Colonic mucosa (tissue), 4 donors: ENCODE measurements at regions not wholly inside any gene's neighbourhood (a gene's known extent, or its start where the extent isn't known, plus 50 kb on each side); places are given as distances from the start of the nearest gene placed in this dataset.

Source experiments
- DNase-seq: peaks from one replicate; pipeline ENCODE4 v3.0.0-alpha.2; 2020
- H3K27ac ChIP-seq: fragments of 200-600 bp; one replicate; pipeline ENCODE4 v1.8.0; 2021
- H3K27me3 ChIP-seq: fragments of 200-600 bp; one replicate; pipeline ENCODE4 v1.8.0; 2021
- H3K36me3 ChIP-seq: fragments of 200-600 bp; one replicate; pipeline ENCODE4 v1.8.0; 2021
- H3K4me1 ChIP-seq: fragments of 200-600 bp; one replicate; pipeline ENCODE4 v1.8.0; 2021; ENCODE audit warnings: mild to moderate bottlenecking
- H3K4me3 ChIP-seq: fragments of 200-600 bp; one replicate; pipeline ENCODE4 v1.8.0; 2021
- H3K9ac ChIP-seq, 2 donors: one replicate each; pipeline ENCODE4 v1.7.0; 2013; ENCODE audit warnings: control low read depth in 2 of 2, low read depth in 2 of 2, low read length in 2 of 2
- H3K9me3 ChIP-seq: fragments of 200-600 bp; one replicate; pipeline ENCODE4 v1.8.0; 2021
- intact Hi-C: fragments of 100-400 bp; cut with DNase I; formaldehyde crosslinking; loops from one replicate; pipeline ENCODE4 v1.14.1; 2022
- TF ChIP-seq, protein P1 (sequence below): fragments of 200-600 bp; IDR thresholded peaks from one replicate; pipeline ENCODE4 v1.8.0; 2022; ENCODE audit warnings: antibody characterized with exemption, mild to moderate bottlenecking
- donor health status: healthy.
- donor health status: DM: no; HTN: no; CAD: no.
- donor health status: DM: no; HTN: no; CAD: no.

DNA sequence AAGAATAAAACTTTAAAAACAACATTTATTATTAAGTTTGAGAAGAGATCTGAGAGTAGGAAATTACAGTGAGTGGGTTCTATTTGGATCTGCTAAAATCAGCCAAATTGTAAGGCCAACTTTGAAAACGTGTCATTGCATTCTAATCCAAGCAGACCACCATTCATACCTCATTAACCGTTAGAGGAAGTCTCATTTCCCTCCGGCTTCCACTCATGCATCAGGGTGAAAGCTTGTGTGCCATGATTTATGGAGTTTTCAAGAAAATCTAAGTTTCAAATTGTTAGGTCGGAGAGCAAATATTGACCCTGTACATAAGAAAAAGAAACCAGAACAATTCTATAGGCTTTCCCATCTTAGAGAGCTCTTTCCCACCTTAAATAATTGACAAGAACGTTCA lies 166.6 kb upstream of the NRG3 start:
- no peaks in the 10 kb centered on the region for H3K27me3 ChIP-seq
- TF ChIP-seq, protein P1, sequence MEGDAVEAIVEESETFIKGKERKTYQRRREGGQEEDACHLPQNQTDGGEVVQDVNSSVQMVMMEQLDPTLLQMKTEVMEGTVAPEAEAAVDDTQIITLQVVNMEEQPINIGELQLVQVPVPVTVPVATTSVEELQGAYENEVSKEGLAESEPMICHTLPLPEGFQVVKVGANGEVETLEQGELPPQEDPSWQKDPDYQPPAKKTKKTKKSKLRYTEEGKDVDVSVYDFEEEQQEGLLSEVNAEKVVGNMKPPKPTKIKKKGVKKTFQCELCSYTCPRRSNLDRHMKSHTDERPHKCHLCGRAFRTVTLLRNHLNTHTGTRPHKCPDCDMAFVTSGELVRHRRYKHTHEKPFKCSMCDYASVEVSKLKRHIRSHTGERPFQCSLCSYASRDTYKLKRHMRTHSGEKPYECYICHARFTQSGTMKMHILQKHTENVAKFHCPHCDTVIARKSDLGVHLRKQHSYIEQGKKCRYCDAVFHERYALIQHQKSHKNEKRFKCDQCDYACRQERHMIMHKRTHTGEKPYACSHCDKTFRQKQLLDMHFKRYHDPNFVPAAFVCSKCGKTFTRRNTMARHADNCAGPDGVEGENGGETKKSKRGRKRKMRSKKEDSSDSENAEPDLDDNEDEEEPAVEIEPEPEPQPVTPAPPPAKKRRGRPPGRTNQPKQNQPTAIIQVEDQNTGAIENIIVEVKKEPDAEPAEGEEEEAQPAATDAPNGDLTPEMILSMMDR, result no peak
- no peaks in the 10 kb centered on the region for H3K9me3 ChIP-seq
- no peaks in the 10 kb centered on the region for H3K36me3 ChIP-seq
- no peak overlapping the region for H3K4me3 ChIP-seq
- H3K27ac ChIP-seq, result no peak overlapping the region
- no peaks in the 10 kb centered on the region for H3K4me1 ChIP-seq
- H3K9ac ChIP-seq, result no peak overlapping the region
- intact Hi-C loops, result no loop called here
- no peak for DNase-seq

DNA sequence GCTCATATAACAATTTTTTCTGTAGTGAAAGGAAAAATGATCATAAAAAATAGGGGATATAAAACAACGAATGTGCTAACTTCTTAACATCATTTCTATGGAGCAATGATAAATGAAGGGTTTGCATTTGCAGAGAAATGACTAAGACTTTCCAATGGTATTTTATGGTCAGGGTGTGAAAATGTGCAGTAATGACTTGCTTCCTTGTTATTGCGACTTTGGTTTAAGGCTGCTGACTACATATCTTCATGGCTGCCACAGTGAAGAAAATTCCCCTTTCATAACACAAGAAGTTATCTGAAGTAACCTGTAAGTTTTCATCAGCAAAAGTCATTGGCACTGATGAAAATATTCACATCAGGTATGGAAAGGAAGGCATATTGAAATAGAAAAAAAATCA lies 166.1 kb upstream of the NRG3 start:
- TF ChIP-seq, protein P1, result no peak
- no peaks in the 10 kb centered on the region for H3K36me3 ChIP-seq
- no peaks in the 10 kb centered on the region for H3K4me1 ChIP-seq
- H3K27ac ChIP-seq, result no peak overlapping the region
- intact Hi-C loops, result no loop called here
- no peak for DNase-seq
- H3K9me3 ChIP-seq, result no peaks in the 10 kb centered on the region
- no peak overlapping the region for H3K9ac ChIP-seq
- no peaks in the 10 kb centered on the region for H3K27me3 ChIP-seq
- no peak overlapping the region for H3K4me3 ChIP-seq

DNA sequence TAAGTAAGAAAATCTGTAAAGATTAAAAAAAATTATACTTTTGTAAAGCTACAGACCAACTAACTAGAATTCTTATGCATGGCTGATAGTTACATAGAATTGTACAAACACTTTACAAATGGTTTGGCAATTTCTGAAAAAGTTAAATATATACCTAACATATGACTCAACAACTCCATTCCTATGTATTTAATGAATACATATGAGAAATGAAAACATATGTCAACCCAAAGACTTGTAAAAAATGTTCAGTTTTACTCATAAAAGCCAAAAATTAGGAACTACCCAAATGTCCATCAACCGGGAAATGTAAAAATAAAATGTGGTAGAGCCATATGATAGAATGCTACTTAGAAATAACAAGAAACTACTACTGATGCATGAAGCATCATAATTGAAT lies 152.6 kb upstream of the NRG3 start:
- DNase-seq, result no peak
- Histone ChIP-seq H3K27ac (no peak overlapping the region), H3K9me3 (no peaks in the 10 kb centered on the region), H3K9ac (no peak overlapping the region), H3K4me1 (no peaks in the 10 kb centered on the region), H3K27me3 (no peaks in the 10 kb centered on the region), H3K4me3 (no peak overlapping the region), H3K36me3 (no peaks in the 10 kb centered on the region)
- intact Hi-C loops, result no loop called here
- TF ChIP-seq, protein P1, result no peak

DNA sequence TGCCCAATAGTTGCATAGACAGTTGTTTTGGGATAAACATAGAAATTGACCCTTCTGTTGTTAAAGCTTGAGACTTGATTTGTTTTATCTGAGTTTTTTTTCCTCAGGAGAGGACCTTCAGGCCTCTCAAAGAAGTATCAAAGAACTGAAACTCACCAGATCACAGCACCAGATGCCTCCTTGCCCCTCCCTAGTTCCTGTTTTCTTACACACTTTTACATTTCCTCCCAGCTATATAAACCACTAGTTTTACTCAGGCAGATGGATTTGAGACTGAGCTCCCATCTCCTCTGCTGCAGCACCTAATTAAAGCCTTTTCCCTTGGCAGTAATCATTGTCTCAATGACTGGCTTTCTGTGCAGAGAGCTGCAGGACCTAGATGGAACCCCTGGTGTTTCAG lies 150.6 kb upstream of the NRG3 start:
- no peak overlapping the region for H3K9ac ChIP-seq
- no peak overlapping the region for H3K27ac ChIP-seq
- H3K4me1 ChIP-seq, result no peaks in the 10 kb centered on the region
- H3K36me3 ChIP-seq, result no peaks in the 10 kb centered on the region
- H3K4me3 ChIP-seq, result no peak overlapping the region
- intact Hi-C loops, result no loop called here
- TF ChIP-seq, protein P1, result no peak
- no peak for DNase-seq
- no peaks in the 10 kb centered on the region for H3K9me3 ChIP-seq
- H3K27me3 ChIP-seq, result no peaks in the 10 kb centered on the region

DNA sequence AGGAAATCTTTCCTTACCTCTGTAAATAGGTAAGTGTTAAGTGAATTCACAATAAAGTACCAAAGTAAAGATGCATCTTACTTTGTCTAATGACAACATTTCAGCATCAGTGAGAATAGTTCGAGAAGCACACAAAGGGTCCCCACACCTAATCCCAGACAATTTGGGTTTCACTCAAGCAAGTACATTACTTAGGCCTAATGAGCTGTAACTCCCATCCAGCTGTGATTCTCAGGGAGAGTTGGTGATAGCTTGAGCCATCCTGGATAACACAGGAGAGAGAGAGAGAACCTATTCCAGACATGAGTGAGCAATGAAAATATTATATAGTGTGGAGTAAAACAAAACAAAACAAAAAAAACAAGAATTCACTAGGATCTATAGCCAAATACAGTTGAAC lies 149.1 kb upstream of the NRG3 start:
- intact Hi-C loops, result no loop called here
- Histone ChIP-seq H3K27me3 (no peaks in the 10 kb centered on the region), H3K36me3 (no peaks in the 10 kb centered on the region), H3K9me3 (no peaks in the 10 kb centered on the region), H3K9ac (no peak overlapping the region), H3K27ac (no peak overlapping the region), H3K4me1 (no peaks in the 10 kb centered on the region), H3K4me3 (no peak overlapping the region)
- no peak for DNase-seq
- TF ChIP-seq, protein P1, result no peak

DNA sequence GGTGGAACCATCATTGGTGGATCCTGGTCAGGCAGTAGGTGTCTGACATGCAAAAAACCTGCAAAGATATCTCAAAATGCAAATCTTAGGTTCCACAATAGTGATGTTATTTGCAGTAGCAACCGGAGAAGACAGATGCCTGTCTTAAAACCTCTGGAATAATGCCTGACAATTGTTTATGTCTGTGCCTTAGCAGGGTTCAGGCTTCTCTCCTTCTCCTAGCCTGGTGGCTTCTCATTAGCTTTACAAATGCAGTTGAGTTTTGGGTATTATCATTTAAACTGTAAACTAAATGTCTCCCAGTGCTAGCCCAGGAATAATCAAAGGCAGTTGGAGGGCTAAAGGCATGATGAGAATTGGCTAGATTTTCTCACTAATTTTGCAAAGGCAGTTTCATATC lies 146.3 kb upstream of the NRG3 start:
- Histone ChIP-seq H3K27ac (no peak overlapping the region), H3K9me3 (no peaks in the 10 kb centered on the region), H3K36me3 (no peaks in the 10 kb centered on the region), H3K9ac (no peak overlapping the region), H3K4me1 (no peaks in the 10 kb centered on the region), H3K27me3 (no peaks in the 10 kb centered on the region), H3K4me3 (no peak overlapping the region)
- intact Hi-C loops, result no loop called here
- TF ChIP-seq, protein P1, result no peak
- no peak for DNase-seq
